DND-41 (cell line): ENCODE measurements at regions not wholly inside any gene's neighbourhood (a gene's known extent, or its start where the extent isn't known, plus 50 kb on each side); places are given as distances from the start of the nearest gene placed in this dataset.
"Not testable (repeated sequence)": the region's sequence is repeated elsewhere in the genome, so short reads cannot be mapped to it uniquely, and the experiment has no call there.

Source experiments
- ATAC-seq: fragments of 200-7000 bp; cut with Tn5 transposase; 3 replicates; pipeline ENCODE4 v1.9.1; 2021; ENCODE audit warnings: low read depth; ENCODE audit not compliant: insufficient read depth
- DNase-seq: peaks from one replicate; pipeline ENCODE4 v3.0.0-alpha.2; 2020
- H2AFZ ChIP-seq: 2 replicates; pipeline ENCODE4 v1.6.0; 2012; ENCODE audit warnings: low read depth, low read length
- H3K27ac ChIP-seq: 2 replicates; pipeline ENCODE4 v1.5.1; 2012; ENCODE audit warnings: low read length, inconsistent platforms
- H3K27me3 ChIP-seq: fragments of 200-600 bp; sonication (generic); 2 replicates; pipeline ENCODE4 v1.6.0; 2012; ENCODE audit warnings: low read length, mild to moderate bottlenecking, inconsistent platforms; ENCODE audit not compliant: insufficient read depth, poor library complexity
- H3K36me3 ChIP-seq: 2 replicates; pipeline ENCODE4 v1.5.1; 2012; ENCODE audit warnings: low read length, inconsistent platforms; ENCODE audit not compliant: insufficient read depth
- H3K4me1 ChIP-seq: 2 replicates; pipeline ENCODE4 v1.5.1; 2012; ENCODE audit warnings: mild to moderate bottlenecking, low read length; ENCODE audit not compliant: insufficient read depth
- H3K4me2 ChIP-seq: 2 replicates; pipeline ENCODE4 v1.6.0; 2012; ENCODE audit warnings: mild to moderate bottlenecking, moderate library complexity, low read length, inconsistent platforms; ENCODE audit not compliant: insufficient read depth
- H3K4me3 ChIP-seq, 2 experiments: fragments of 200-600 bp in 1 of 2; shearing (Covaris generic) in 1 of 2; 2 replicates each; pipeline ENCODE4 v1.5.1; 2012 to 2016; ENCODE audit warnings: inconsistent platforms in 2 of 2, low read length in 2 of 2, mild to moderate bottlenecking in 2 of 2, low read depth in 1 of 2, moderate library complexity in 1 of 2
- H3K79me2 ChIP-seq: 2 replicates; pipeline ENCODE4 v1.6.0; 2012; ENCODE audit warnings: low read length, inconsistent platforms; ENCODE audit not compliant: insufficient read depth
- H3K9ac ChIP-seq: 2 replicates; pipeline ENCODE4 v1.6.0; 2012; ENCODE audit warnings: low read depth, mild to moderate bottlenecking, inconsistent platforms, low read length, moderate library complexity
- H3K9me3 ChIP-seq: 2 replicates; pipeline ENCODE4 v1.5.1; 2012; ENCODE audit warnings: low read length, moderate library complexity, mild to moderate bottlenecking, inconsistent platforms; ENCODE audit not compliant: insufficient read depth, severe bottlenecking
- H4K20me1 ChIP-seq: 2 replicates; pipeline ENCODE4 v1.6.0; 2012; ENCODE audit warnings: low read length; ENCODE audit not compliant: insufficient read depth
- EZH2 ChIP-seq: IDR thresholded peaks from 3 replicates; pipeline ENCODE4 v1.6.1; 2012; ENCODE audit warnings: borderline replicate concordance, low read depth, mild to moderate bottlenecking, moderate library complexity, low read length, inconsistent platforms; ENCODE audit not compliant: severe bottlenecking
- TF ChIP-seq, protein P1 (sequence below): IDR thresholded peaks from 2 replicates; pipeline ENCODE4 v1.5.1; 2012; ENCODE audit warnings: borderline replicate concordance, low read length, moderate library complexity, mild to moderate bottlenecking; ENCODE audit not compliant: poor library complexity, severe bottlenecking; ENCODE audit errors: extremely low read depth

GRCh38 chr2:109712746-109713145 lies 81.4 kb upstream of the RGPD5 start:
- TF ChIP-seq EZH2 = no peak
- TF ChIP-seq, protein P1, sequence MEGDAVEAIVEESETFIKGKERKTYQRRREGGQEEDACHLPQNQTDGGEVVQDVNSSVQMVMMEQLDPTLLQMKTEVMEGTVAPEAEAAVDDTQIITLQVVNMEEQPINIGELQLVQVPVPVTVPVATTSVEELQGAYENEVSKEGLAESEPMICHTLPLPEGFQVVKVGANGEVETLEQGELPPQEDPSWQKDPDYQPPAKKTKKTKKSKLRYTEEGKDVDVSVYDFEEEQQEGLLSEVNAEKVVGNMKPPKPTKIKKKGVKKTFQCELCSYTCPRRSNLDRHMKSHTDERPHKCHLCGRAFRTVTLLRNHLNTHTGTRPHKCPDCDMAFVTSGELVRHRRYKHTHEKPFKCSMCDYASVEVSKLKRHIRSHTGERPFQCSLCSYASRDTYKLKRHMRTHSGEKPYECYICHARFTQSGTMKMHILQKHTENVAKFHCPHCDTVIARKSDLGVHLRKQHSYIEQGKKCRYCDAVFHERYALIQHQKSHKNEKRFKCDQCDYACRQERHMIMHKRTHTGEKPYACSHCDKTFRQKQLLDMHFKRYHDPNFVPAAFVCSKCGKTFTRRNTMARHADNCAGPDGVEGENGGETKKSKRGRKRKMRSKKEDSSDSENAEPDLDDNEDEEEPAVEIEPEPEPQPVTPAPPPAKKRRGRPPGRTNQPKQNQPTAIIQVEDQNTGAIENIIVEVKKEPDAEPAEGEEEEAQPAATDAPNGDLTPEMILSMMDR = no peak
- Histone ChIP-seq H3K9ac (no peak overlapping the region), H2AFZ (no peak overlapping the region), H3K27me3 (no peaks in the 10 kb centered on the region), H4K20me1 (no peaks in the 10 kb centered on the region), H3K79me2 (no peaks in the 10 kb centered on the region), H3K27ac (no peak overlapping the region), H3K4me2 (no peak overlapping the region), H3K4me1 (no peaks in the 10 kb centered on the region), H3K4me3 (no peak overlapping the region), H3K36me3 (no peaks in the 10 kb centered on the region), H3K9me3 (no peaks in the 10 kb centered on the region)
- no peak for DNase-seq
- ATAC-seq = no peak

DNA sequence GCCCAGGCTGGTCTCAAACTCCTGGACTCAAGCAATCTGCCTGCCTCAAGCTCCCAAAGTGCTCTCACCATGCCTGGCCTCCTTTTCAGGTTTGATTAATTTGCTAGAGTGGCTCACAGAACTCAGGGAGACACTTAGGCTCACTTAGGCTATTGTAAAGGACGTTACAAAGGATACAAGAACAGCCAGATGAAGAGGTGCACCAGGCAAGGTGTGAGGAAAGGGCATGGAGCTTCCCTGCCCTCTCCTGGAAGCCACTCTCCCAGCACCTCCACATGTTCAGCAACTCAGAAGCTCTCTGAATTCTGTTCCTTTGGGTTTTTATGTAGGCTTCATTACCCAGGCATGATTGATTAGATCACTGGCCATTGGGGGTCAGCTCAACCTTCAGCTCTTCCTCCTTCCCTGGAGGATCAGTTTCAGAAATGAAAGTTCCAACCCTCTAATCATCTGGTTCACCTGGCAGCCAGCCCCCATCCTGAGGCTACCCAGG lies 78.7 kb upstream of the RGPD5 start:
- no peaks in the 10 kb centered on the region for H3K9me3 ChIP-seq
- no peak overlapping the region for H3K9ac ChIP-seq
- TF ChIP-seq, protein P1 = no peak
- no peak for TF ChIP-seq EZH2
- H3K4me1 ChIP-seq = no peaks in the 10 kb centered on the region
- no peaks in the 10 kb centered on the region for H3K27me3 ChIP-seq
- no peaks in the 10 kb centered on the region for H3K79me2 ChIP-seq
- no peaks in the 10 kb centered on the region for H4K20me1 ChIP-seq
- H3K27ac ChIP-seq = no peak overlapping the region
- H3K4me3 ChIP-seq = no peak overlapping the region
- DNase-seq = no peak
- no peak overlapping the region for H2AFZ ChIP-seq
- no peaks in the 10 kb centered on the region for H3K36me3 ChIP-seq
- no peak for ATAC-seq
- no peak overlapping the region for H3K4me2 ChIP-seq

- not testable (repeated sequence) for H3K9me3 ChIP-seq, H3K9ac ChIP-seq, H4K20me1 ChIP-seq, DNase-seq, H3K4me1 ChIP-seq, H3K4me2 ChIP-seq, H3K36me3 ChIP-seq, H3K79me2 ChIP-seq, H2AFZ ChIP-seq, H3K27me3 ChIP-seq, ATAC-seq, H3K27ac ChIP-seq, H3K4me3 ChIP-seq
Measured at GRCh38 chr2:109716596-109716995, 77.5 kb upstream of the RGPD5 start.

DNA sequence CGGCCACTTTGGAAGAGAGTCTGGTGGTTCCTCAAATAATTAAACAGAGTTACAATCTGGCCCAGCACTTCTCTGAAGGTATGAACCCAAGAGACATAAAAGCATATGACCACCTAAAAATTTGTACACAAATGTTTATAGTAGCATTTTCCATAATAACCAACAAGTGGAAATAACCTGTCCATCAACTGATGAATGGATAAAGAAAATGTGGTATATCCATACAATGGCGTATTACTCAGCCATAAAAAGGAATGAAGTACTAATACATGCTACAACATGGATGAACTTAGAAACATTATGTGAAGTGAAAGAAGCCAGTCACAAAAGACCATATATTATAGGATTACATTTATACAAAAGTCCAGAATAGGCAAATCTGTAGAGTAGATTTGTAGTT lies 76.0 kb upstream of the RGPD5 start:
- Histone ChIP-seq H3K79me2 (no peaks in the 10 kb centered on the region), H4K20me1 (no peaks in the 10 kb centered on the region), H3K27ac (no peak overlapping the region), H3K4me3 (no peak overlapping the region), H3K4me1 (no peaks in the 10 kb centered on the region), H3K27me3 (no peaks in the 10 kb centered on the region), H3K9ac (no peak overlapping the region), H3K36me3 (no peaks in the 10 kb centered on the region), H3K4me2 (no peak overlapping the region), H2AFZ (no peak overlapping the region), H3K9me3 (no peaks in the 10 kb centered on the region)
- ATAC-seq (no peak), DNase-seq (no peak)
- TF ChIP-seq EZH2 = no peak
- TF ChIP-seq, protein P1 = no peak
